Colonic mucosa (tissue), 4 donors: ENCODE measurements at regions not wholly inside any gene's neighbourhood (a gene's known extent, or its start where the extent isn't known, plus 50 kb on each side); places are given as distances from the start of the nearest gene placed in this dataset.

Source experiments
- DNase-seq: peaks from one replicate; pipeline ENCODE4 v3.0.0-alpha.2; 2020
- H3K27ac ChIP-seq: fragments of 200-600 bp; one replicate; pipeline ENCODE4 v1.8.0; 2021
- H3K27me3 ChIP-seq: fragments of 200-600 bp; one replicate; pipeline ENCODE4 v1.8.0; 2021
- H3K36me3 ChIP-seq: fragments of 200-600 bp; one replicate; pipeline ENCODE4 v1.8.0; 2021
- H3K4me1 ChIP-seq: fragments of 200-600 bp; one replicate; pipeline ENCODE4 v1.8.0; 2021; ENCODE audit warnings: mild to moderate bottlenecking
- H3K4me3 ChIP-seq: fragments of 200-600 bp; one replicate; pipeline ENCODE4 v1.8.0; 2021
- H3K9ac ChIP-seq, 2 donors: one replicate each; pipeline ENCODE4 v1.7.0; 2013; ENCODE audit warnings: control low read depth in 2 of 2, low read depth in 2 of 2, low read length in 2 of 2
- H3K9me3 ChIP-seq: fragments of 200-600 bp; one replicate; pipeline ENCODE4 v1.8.0; 2021
- intact Hi-C: fragments of 100-400 bp; cut with DNase I; formaldehyde crosslinking; loops from one replicate; pipeline ENCODE4 v1.14.1; 2022
- TF ChIP-seq, protein P1 (sequence below): fragments of 200-600 bp; IDR thresholded peaks from one replicate; pipeline ENCODE4 v1.8.0; 2022; ENCODE audit warnings: antibody characterized with exemption, mild to moderate bottlenecking
- donor health status: healthy.
- donor health status: DM: no; HTN: no; CAD: no.
- donor health status: DM: no; HTN: no; CAD: no.

DNA sequence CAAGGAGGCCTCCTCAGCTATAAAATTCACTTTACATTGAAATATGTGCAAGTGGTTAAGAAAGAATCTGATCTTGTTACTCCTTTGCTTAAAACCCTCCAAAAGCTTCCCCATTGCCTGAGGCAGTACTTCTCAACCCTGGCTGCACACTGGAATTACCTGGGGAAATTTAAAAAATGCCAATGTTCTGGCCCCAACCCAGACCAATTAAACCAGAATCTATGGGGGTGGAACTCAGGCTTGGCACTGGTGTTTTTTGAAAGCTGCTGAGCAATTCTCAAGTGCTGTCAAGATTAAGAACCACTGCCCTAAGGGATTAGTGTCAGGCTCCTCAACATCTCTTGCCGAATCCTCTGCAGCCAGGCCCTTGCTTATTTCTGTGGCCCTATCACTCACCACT, 269.6 kb downstream of the ELAVL2 start:
- Histone ChIP-seq H3K9me3 (no peaks in the 10 kb centered on the region), H3K9ac (no peak overlapping the region), H3K4me1 (no peaks in the 10 kb centered on the region), H3K36me3 (no peaks in the 10 kb centered on the region), H3K4me3 (no peak overlapping the region), H3K27me3 (no peaks in the 10 kb centered on the region), H3K27ac (no peak overlapping the region)
- TF ChIP-seq, protein P1, sequence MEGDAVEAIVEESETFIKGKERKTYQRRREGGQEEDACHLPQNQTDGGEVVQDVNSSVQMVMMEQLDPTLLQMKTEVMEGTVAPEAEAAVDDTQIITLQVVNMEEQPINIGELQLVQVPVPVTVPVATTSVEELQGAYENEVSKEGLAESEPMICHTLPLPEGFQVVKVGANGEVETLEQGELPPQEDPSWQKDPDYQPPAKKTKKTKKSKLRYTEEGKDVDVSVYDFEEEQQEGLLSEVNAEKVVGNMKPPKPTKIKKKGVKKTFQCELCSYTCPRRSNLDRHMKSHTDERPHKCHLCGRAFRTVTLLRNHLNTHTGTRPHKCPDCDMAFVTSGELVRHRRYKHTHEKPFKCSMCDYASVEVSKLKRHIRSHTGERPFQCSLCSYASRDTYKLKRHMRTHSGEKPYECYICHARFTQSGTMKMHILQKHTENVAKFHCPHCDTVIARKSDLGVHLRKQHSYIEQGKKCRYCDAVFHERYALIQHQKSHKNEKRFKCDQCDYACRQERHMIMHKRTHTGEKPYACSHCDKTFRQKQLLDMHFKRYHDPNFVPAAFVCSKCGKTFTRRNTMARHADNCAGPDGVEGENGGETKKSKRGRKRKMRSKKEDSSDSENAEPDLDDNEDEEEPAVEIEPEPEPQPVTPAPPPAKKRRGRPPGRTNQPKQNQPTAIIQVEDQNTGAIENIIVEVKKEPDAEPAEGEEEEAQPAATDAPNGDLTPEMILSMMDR = no peak
- DNase-seq = no peak
- intact Hi-C loops = no loop called here

DNA sequence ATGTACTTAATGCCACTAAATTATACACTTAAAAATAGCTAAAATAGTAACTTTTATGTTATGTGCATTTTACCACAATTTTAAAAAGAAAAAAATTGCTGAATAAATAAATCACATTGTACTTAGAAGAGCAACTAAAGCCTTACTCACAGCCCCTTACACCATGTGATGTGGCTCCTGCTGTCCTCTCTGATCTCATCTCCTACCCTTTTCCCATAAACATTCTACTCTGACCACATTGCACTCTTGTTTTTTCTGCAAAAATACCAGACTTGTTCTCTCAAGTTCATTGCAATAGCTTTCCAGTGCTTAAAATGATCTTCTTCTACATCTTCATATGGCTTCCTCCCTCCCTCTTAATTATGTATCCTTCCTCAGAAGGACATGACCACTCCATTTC, 268.4 kb downstream of the ELAVL2 start:
- H3K27me3 ChIP-seq = no peaks in the 10 kb centered on the region
- no peak for DNase-seq
- H3K36me3 ChIP-seq = no peaks in the 10 kb centered on the region
- no peak overlapping the region for H3K4me3 ChIP-seq
- intact Hi-C loops = no loop called here
- no peaks in the 10 kb centered on the region for H3K4me1 ChIP-seq
- H3K27ac ChIP-seq = no peak overlapping the region
- no peaks in the 10 kb centered on the region for H3K9me3 ChIP-seq
- TF ChIP-seq, protein P1 = no peak
- H3K9ac ChIP-seq = no peak overlapping the region

DNA sequence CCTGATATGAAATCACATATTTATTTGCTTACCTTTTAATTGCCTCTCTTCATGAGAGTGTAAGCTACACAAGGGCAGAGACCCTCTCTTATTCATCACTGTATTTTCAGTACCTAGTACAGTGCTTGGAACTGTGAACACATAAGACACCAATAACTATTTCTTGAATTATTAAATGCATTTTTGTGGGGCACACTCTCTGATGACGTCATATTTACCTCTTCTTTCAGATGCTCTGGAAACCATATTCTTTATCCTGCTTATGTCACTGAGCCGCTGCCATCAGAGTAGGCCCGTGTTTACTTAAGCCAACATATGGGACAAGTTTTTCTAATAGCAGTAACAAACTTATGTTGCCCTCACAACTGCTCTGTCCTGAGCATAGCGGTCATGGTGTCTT, 266.5 kb downstream of the ELAVL2 start:
- Histone ChIP-seq H3K36me3 (no peaks in the 10 kb centered on the region), H3K27ac (no peak overlapping the region), H3K4me3 (no peak overlapping the region), H3K9ac (no peak overlapping the region), H3K9me3 (no peaks in the 10 kb centered on the region), H3K27me3 (no peaks in the 10 kb centered on the region), H3K4me1 (no peaks in the 10 kb centered on the region)
- no peak for DNase-seq
- TF ChIP-seq, protein P1 = no peak
- intact Hi-C loops = no loop called here

DNA sequence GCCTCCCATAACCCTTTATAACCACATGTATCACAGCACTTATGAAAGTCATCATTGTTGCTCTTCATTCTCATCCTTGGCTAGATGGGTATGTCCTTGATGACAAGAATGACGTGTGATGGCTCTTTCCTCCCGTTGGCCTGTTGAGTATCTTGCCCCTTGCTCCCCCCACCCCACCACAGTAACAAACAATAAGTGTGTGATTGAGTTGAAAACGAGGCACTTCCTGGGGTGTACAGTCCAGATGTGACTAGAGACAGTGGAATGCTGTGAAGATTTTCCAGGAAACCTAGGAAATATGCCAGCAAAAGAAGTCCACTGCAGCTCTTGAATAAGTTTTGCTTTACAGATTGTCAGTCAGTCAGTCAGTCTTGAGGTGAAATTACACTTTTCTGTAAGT, 262.5 kb downstream of the ELAVL2 start:
- Histone ChIP-seq H3K27me3 (no peaks in the 10 kb centered on the region), H3K4me1 (no peaks in the 10 kb centered on the region), H3K36me3 (no peaks in the 10 kb centered on the region), H3K27ac (no peak overlapping the region), H3K9me3 (no peaks in the 10 kb centered on the region), H3K9ac (no peak overlapping the region), H3K4me3 (no peak overlapping the region)
- intact Hi-C loops = no loop called here
- no peak for DNase-seq
- TF ChIP-seq, protein P1 = no peak

DNA sequence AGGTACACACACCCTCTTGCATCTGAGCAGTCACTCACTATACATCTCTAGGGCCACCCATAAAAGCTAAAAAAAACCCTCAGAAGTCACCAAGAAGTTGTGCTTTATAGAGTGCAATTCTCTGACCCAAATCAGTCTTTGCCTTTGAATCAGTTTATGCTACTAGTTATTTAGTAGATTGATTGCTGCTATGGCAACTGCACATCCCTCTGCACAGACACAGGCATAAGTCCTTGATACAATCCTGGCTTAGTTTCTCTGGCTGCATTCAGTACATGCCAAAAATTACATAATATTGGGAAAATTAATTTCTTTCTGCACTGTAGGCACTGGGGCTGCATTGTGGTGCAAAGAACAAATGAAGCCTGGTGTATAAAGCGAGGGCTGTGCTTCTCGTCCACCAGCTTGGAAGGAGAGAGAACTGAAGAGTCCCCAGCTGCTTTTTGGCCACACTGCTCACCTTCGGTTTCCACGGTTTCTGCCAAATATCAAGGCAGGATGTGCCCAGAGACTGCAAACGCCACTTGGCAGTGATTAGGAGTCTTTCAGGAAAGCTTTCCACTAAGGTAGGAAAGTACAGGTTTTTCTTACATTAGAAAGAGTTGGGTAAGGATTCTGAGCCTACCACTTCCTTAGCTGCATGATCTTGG, 258.4 kb downstream of the ELAVL2 start:
- H3K27me3 ChIP-seq = no peaks in the 10 kb centered on the region
- no peaks in the 10 kb centered on the region for H3K4me1 ChIP-seq
- TF ChIP-seq, protein P1 = no peak
- no peak overlapping the region for H3K27ac ChIP-seq
- H3K9me3 ChIP-seq = no peaks in the 10 kb centered on the region
- no peak overlapping the region for H3K9ac ChIP-seq
- DNase-seq = no peak
- intact Hi-C loops = no loop called here
- H3K4me3 ChIP-seq = no peak overlapping the region
- H3K36me3 ChIP-seq = no peaks in the 10 kb centered on the region
